Hematopoietic multipotent progenitor cell treated with erythropoietin and hydrocortisone succinate and interleukin-3 and kit ligand, for 15 days (in vitro differentiated cells): ENCODE measurements at regions not wholly inside any gene's neighbourhood (a gene's known extent, or its start where the extent isn't known, plus 50 kb on each side); places are given as distances from the start of the nearest gene placed in this dataset.

Experiments
- DNase-seq: peaks from one replicate; pipeline ENCODE4 v3.0.0-alpha.2; 2015; ENCODE audit warnings: low spot score

GRCh38 chr5:175388531-175388930 lies 55.5 kb downstream of the DRD1 start:
- DNase-seq = no peak

GRCh38 chr5:175387144-175387543 lies 56.8 kb downstream of the DRD1 start:
- no peak for DNase-seq

DNA sequence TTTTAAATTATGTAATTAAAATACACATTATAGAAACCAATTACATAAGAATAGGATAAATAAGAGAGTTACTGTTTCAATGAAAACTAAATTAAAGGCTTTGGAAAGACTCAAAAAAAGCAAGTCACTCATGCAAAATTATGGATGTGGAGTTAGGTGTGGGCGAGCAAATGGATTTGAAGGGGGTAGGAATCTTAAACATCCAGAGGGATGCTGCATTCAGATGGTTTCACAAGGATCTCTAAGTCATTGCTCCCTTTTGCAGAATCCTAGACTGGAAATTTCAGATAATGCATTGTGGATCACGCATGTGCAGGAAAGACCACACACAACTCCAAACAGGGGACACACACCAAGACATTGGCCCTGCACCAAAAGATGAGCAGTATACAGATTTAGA lies 57.5 kb downstream of the DRD1 start:
- no peak for DNase-seq

- DNase-seq = no peak
These were observed 58.2 kb downstream of the DRD1 start for GRCh38 chr5:175385691-175386362.

DNA sequence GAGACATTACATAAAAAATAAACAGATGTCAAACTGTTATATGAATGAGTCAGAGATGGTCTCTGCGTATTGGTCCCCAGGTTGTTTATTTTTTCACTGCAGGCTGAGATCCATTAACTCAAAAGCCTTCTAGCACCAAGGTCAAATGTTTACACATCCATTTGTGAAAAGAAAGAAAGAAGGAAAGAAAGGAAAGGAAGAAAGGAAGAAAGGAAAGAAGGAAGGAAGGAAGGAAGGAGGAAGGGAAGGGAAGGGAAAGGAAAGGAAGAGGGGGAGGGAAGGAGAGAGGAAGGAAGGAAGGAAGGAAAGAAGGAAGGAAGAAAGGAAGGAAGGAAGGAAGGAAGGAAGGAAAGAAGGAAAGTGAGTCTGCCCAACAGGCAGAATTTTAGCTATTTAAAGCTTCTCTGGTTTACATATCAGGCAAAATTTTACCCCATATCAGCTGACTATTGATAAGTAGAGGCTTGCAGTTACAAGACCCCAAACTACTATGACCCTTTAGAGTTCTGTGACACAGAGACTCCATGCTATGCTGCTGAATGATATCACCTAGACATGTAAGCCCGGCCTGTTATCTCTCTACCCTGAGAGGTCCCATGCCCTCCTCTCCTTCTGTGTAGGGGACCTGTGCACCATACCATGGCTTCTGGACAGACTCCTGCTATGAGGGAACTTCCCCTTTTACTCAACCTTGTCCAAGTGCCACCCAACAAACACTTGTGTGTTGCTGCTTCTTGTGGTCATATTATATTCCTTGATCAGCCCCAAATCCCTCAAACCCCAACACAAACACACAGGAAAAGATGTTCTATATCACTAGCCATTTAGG lies 59.0 kb downstream of the DRD1 start:
- no peak for DNase-seq

DNA sequence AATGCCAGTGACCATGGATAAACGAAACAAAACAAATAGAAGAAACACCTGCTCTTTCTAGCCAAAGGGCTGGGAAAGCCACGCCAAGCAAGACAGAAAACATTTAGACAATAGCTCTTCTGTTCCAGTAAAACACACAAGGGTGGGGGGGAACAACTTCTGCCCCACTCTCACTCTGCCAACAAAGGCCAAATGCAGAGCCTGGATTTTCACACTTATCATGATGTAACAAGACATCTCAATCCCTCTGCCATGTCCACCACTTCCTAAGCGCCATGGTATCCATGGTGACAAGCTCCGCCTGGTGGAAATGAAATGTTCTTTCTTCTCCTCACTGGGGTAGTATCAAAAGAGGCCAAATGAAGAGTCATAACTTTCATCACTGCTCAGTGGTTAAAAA lies 60.6 kb downstream of the DRD1 start:
- DNase-seq = no peak

- DNase-seq = no peak
These were observed 61.8 kb downstream of the DRD1 start for GRCh38 chr5:175382171-175382570.

DNA sequence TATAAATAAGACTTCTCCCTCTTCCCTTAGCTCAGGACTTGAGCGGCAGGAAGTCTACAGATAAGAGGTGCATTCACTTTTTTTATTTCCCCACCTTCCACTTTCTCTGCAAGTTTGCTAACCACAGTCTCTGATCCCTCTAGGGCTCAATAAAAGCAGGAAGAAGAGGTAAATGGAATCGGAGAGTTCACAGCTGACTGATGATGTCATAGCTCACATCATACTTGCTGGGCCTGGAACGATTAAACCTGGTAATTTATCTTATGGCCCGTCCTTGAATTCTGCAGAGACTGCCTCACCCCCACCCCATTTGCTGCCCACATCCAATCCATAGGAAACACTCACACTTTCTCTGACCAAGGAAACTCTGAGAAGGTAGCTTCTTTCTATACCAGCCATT lies 62.9 kb downstream of the DRD1 start:
- no peak for DNase-seq

DNA sequence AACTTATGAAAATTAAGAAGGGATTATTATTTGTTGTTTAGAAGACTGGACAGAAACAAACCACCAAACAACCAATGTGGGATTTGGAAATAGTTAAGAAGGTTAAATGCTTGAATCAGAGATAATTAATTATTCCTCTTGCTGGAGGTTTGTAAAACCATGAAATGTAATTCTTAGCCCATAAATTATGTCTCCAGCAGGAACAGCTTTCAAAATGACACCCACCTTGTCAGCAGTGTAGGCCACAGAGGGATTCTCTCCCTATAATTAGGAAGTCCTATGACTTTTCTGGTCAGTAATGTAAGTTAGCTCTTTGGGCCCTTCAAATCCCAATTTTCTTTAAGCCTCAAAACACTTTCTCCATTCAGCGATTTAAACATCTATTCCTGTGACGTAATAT lies 63.3 kb downstream of the DRD1 start:
- no peak for DNase-seq

- DNase-seq = no peak
These were observed 64.1 kb downstream of the DRD1 start for GRCh38 chr5:175379867-175380266.

GRCh38 chr5:175378444-175379028 lies 65.4 kb downstream of the DRD1 start:
- no peak for DNase-seq

DNA sequence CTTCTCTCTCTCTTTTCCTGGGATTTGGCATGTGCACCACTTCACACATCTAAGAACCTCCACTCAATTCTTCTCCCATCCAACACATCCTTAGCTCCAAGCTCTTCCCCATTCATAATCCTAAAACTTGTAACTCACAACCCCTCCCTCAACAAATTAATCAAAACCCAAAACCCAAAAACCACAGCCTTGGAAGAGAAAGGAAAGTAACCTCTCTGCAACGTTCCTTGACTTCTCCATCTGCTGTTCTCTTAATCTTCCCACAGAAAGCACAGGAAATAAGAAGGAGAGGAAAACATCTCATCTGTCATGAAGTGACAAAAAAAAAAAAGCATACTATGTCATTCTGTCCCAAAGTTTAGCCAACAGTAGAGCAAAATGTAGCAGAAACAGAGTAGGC lies 66.2 kb downstream of the DRD1 start:
- DNase-seq = no peak

- no peak for DNase-seq
These were observed 69.7 kb downstream of the DRD1 start for GRCh38 chr5:175374166-175374875.

DNA sequence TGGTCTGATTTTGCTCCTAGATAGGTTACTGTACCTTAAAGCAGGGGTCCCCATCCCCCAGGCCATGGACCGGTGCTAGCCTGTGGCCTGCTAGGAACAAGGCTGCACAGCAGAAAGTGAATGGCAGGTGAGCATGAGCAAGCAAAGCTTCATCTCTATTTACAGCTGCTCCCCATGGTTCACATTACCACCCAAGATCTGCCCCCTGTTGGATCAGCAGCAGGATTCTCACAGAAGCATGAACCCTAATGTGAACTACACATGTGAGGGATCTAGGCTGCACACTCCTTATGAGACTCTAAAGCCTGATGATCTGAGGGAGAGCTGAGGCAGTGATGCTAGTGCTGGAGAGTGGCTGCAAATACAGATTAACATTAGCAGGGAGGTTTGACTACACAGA lies 78.1 kb downstream of the DRD1 start:
- no peak for DNase-seq

GRCh38 chr5:175363300-175363699 lies 80.7 kb downstream of the DRD1 start:
- no peak for DNase-seq

DNA sequence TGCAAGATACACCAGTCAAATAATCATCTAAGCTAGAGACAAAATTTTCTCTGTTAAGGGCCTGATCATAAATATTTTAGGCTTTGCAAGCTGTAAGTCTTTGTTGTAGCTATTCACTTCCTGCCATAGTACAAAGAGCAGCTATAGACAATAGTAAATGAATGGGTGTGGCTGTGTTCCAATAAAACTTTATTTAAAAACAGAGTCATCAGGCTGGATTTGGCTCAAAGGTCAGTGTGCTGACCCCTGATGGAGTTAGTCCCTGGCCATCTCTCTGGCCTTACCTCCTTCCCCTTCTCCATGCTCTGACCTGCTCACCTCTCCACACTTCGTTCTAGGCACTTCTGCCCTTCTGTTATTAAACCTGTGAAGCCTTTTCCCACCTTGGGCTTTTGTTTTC lies 86.0 kb downstream of the DRD1 start:
- DNase-seq = no peak

- DNase-seq = no peak
These were observed 87.6 kb downstream of the DRD1 start for GRCh38 chr5:175356428-175356827.

DNA sequence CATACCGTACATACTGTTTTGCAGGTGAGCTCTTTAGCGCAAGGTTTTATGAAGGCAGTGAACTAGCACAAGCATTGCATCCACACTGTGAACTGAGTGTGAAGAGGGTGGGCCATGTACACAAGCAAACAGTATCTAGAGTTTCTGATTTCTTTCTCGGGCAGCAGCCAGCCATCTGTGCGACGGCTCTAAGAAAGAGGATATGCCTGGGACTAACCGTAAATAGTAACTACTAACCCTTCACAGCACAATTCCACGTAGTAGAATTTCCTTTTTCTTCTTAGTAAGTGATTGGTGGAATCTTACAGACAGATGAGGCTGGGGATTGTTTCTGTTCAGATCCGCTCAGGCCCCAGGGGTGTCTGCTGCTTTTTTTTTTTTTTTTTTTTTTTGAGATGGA lies 89.0 kb downstream of the DRD1 start:
- DNase-seq = no peak

- DNase-seq = no peak
These were observed 90.1 kb downstream of the DRD1 start for GRCh38 chr5:175353926-175354325.

GRCh38 chr5:175351897-175352590 lies 91.9 kb downstream of the DRD1 start:
- DNase-seq = no peak

- DNase-seq = no peak
These were observed 92.9 kb downstream of the DRD1 start for GRCh38 chr5:175351126-175351525.

- no peak for DNase-seq
These were observed 96.1 kb downstream of the DRD1 start for GRCh38 chr5:175347931-175348330.
